ENCODE measurements at regions not wholly inside any gene's neighbourhood (a gene's known extent, or its start where the extent isn't known, plus 50 kb on each side); places are given as distances from the start of the nearest gene placed in this dataset.

- no peak for TF ChIP-seq CTCF (IDR thresholded peaks at IDR 0.05)
Measured at GRCh38 chr16:18039931-18040330, 296.6 kb downstream of the NPIPA8 start.

- no peak for TF ChIP-seq CTCF (IDR thresholded peaks at IDR 0.05)
Measured at GRCh38 chr16:18037051-18037450, 299.5 kb downstream of the NPIPA8 start.

- no peak for TF ChIP-seq CTCF (IDR thresholded peaks at IDR 0.05)
Measured at GRCh38 chr16:18024611-18025010, 311.9 kb downstream of the NPIPA8 start.

- TF ChIP-seq CTCF (IDR thresholded peaks at IDR 0.05), result no peak
Measured at GRCh38 chr16:18018376-18018775, 318.2 kb downstream of the NPIPA8 start.

GRCh38 chr16:18013863-18014262, 322.7 kb downstream of the NPIPA8 start:
- no peak for TF ChIP-seq CTCF (IDR thresholded peaks at IDR 0.05)

GRCh38 chr16:18008356-18008755, 328.2 kb downstream of the NPIPA8 start:
- no peak for TF ChIP-seq CTCF (IDR thresholded peaks at IDR 0.05)

- TF ChIP-seq CTCF (IDR thresholded peaks at IDR 0.05), result no peak
Measured at GRCh38 chr16:18003033-18003432, 333.5 kb downstream of the NPIPA8 start.

GRCh38 chr16:17998996-17999395, 337.5 kb downstream of the NPIPA8 start:
- no peak for TF ChIP-seq CTCF (IDR thresholded peaks at IDR 0.05)
